ENCODE measurements at regions not wholly inside any gene's neighbourhood (a gene's known extent, or its start where the extent isn't known, plus 50 kb on each side); places are given as distances from the start of the nearest gene placed in this dataset.

DNA sequence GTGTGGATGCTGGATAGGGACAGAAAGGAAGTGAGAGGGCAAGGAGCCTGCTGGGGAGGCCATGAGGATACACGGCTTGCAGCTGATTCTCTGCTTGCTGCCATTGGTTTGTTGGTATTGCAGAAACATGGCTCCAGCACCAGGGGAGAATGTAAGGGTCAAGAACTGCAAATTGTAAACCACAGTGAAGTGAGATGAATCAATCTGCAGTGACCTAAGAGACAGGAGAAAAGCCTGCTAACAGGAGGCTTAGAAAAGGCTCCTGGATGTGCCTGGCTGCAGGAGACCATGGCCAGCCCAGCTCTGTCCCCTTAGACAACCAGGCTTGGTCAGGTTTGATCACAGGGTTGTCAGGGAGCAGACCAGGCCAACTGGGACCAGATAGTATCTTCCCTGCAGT, 233.7 kb upstream of the CADM1 start:
- no peak for DNase-seq (ENCODE audit: low read depth, low spot score)
- Mint-ChIP-seq H3K9me3 (peaks cover 2% of the 10 kb centered on the region), H3K36me3 (ENCODE audit: low read depth) (no peaks in the 10 kb centered on the region), H3K4me1 (peaks cover 41% of the 10 kb centered on the region), H3K27ac (ENCODE audit: unreplicated experiment) (peak overlapping the region; percentile 84), H3K4me3 (no peak overlapping the region), H3K27me3 (ENCODE audit: low read depth) (no peaks in the 10 kb centered on the region)
- TF ChIP-seq, protein P1, sequence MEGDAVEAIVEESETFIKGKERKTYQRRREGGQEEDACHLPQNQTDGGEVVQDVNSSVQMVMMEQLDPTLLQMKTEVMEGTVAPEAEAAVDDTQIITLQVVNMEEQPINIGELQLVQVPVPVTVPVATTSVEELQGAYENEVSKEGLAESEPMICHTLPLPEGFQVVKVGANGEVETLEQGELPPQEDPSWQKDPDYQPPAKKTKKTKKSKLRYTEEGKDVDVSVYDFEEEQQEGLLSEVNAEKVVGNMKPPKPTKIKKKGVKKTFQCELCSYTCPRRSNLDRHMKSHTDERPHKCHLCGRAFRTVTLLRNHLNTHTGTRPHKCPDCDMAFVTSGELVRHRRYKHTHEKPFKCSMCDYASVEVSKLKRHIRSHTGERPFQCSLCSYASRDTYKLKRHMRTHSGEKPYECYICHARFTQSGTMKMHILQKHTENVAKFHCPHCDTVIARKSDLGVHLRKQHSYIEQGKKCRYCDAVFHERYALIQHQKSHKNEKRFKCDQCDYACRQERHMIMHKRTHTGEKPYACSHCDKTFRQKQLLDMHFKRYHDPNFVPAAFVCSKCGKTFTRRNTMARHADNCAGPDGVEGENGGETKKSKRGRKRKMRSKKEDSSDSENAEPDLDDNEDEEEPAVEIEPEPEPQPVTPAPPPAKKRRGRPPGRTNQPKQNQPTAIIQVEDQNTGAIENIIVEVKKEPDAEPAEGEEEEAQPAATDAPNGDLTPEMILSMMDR (conservative IDR thresholded peaks at IDR 0.05): no peak

DNA sequence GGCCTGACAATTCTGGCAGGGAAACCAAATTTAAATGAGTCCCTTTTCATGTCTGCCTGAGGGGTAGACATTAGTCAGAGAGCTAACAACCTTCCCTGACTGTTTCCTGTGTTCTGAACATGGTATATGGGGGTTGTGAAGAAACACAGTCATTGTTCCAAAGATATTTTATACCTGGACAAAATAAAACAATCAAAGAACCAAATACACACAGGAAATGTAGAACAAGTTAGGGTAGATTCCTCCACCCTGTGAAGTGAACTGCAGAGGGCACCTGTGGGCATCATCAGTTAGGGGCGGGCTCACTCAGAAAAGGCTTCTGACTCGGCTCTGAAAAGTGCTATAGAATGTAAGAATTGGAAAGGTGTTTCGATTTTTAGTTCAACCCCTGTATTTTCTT, 231.9 kb upstream of the CADM1 start:
- no peak overlapping the region for H3K27ac Mint-ChIP-seq (ENCODE audit: unreplicated experiment)
- H3K4me1 Mint-ChIP-seq: peaks cover 30% of the 10 kb centered on the region
- no peaks in the 10 kb centered on the region for H3K36me3 Mint-ChIP-seq (ENCODE audit: low read depth)
- TF ChIP-seq, protein P1 (conservative IDR thresholded peaks at IDR 0.05): no peak
- no peak for DNase-seq (ENCODE audit: low read depth, low spot score)
- peaks cover 2% of the 10 kb centered on the region for H3K9me3 Mint-ChIP-seq
- H3K4me3 Mint-ChIP-seq: no peak overlapping the region
- no peaks in the 10 kb centered on the region for H3K27me3 Mint-ChIP-seq (ENCODE audit: low read depth)

DNA sequence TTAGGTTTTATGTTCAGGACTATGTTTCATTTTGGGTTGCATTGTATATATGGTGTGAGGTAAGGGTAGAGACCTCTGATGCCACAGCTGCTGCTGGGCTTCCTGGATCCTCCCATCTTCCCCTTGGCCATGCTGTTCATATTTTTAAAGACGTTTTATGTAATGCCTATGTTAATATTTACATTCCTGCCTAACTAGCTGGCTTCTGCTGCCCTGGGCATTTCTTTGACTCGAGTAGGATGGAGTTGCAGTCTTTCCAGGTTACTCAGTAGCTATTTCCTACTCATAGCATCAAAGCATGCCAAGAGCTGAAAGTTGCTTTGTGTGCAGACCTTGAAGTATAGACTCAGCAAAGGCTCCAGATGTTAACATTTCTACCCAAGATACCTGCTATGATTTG, 220.5 kb upstream of the CADM1 start:
- no peak overlapping the region for H3K4me3 Mint-ChIP-seq
- TF ChIP-seq, protein P1 (conservative IDR thresholded peaks at IDR 0.05): no peak
- no peaks in the 10 kb centered on the region for H3K36me3 Mint-ChIP-seq (ENCODE audit: low read depth)
- peaks cover 35% of the 10 kb centered on the region for H3K4me1 Mint-ChIP-seq
- no peak overlapping the region for H3K27ac Mint-ChIP-seq (ENCODE audit: unreplicated experiment)
- no peak for DNase-seq (ENCODE audit: low read depth, low spot score)
- peaks cover 11% of the 10 kb centered on the region for H3K9me3 Mint-ChIP-seq
- H3K27me3 Mint-ChIP-seq (ENCODE audit: low read depth): no peaks in the 10 kb centered on the region

DNA sequence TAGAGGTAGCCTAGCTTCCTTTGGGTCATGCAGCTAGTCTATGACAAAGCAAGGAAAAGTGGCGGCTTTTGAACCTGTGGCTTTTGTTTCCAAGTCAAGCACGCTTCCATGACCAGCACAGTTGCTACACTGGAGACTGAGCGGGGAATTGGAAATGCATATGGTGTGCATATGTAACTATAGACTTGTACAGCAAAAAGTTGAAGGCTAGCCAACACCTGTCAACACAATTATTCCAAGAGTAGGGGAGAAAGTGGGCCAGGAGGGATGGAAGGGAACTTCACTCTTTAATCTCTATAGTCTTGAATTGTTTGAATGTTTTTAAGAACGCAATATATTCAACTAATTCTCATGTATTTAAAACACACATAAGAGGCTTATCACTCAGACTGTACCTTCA, 218.5 kb upstream of the CADM1 start:
- H3K36me3 Mint-ChIP-seq (ENCODE audit: low read depth): no peaks in the 10 kb centered on the region

DNA sequence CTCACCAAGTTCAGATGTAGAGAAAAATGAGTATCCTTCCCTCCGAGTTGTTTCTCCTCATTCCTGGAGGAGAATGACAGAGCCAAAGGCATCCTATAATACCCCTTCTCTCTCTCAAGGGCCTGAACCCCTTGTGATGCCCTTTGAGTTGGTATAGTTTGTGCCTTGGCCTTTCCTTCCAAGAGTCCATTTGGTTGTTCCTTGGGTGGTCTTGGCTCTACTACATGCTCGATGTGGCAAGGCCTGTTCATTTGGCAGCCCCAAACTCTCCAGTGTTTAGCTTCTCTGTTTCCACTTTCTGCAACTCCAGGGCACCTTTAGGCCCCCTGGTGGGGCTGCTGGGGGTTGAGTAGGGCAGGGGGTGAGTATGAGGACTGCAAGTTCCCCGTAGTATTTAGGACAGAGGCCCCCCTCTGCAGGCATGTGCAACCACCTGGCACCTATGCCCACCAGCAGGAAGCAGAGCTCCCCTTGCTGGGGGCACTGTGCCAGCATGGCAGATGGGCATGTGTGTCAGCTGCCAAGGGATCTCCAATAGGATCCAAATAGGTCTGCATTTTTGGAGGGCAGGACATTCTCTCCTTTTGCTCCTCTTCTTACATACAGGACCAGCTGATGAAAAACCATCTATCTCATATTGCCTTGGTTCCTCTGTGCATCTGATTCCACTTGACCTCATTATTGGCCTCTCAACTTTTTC, 217.2 kb upstream of the CADM1 start:
- Mint-ChIP-seq H3K9me3 (peaks cover 8% of the 10 kb centered on the region), H3K27ac (ENCODE audit: unreplicated experiment) (no peak overlapping the region), H3K4me3 (no peak overlapping the region), H3K27me3 (ENCODE audit: low read depth) (no peaks in the 10 kb centered on the region), H3K4me1 (peaks cover 34% of the 10 kb centered on the region), H3K36me3 (ENCODE audit: low read depth) (no peaks in the 10 kb centered on the region)
- TF ChIP-seq, protein P1 (conservative IDR thresholded peaks at IDR 0.05): no peak
- no peak for DNase-seq (ENCODE audit: low read depth, low spot score)

More for the DNA sequence above, 218.5 kb upstream of the CADM1 start:
- Mint-ChIP-seq H3K27me3 (ENCODE audit: low read depth) (no peaks in the 10 kb centered on the region), H3K4me3 (no peak overlapping the region), H3K9me3 (peaks cover 8% of the 10 kb centered on the region), H3K27ac (ENCODE audit: unreplicated experiment) (no peak overlapping the region), H3K4me1 (peaks cover 31% of the 10 kb centered on the region)
- TF ChIP-seq, protein P1 (conservative IDR thresholded peaks at IDR 0.05): no peak
- DNase-seq (ENCODE audit: low read depth, low spot score): no peak
